Stimulated activated CD4-positive, alpha-beta T cell treated with anti-CD3 and anti-CD28 coated beads, Interleukin-1b, Interleukin-23, amount 100 ng/mL, for 1 hour (primary cell): ENCODE measurements at regions not wholly inside any gene's neighbourhood (a gene's known extent, or its start where the extent isn't known, plus 50 kb on each side); places are given as distances from the start of the nearest gene placed in this dataset.

Source experiments
- DNase-seq, 2 donors: peaks; one replicate each; pipeline ENCODE4 v3.0.0-alpha.2; 2020; ENCODE audit warnings: low read depth in 2 of 2

GRCh38 chr2:126793885-126794613 is 104.6 kb upstream of the TEX51 start:
- no peak for DNase-seq

- no peak for DNase-seq
Measured at GRCh38 chr2:126795656-126796055, 103.0 kb upstream of the TEX51 start.

GRCh38 chr2:126796931-126797621 is 101.6 kb upstream of the TEX51 start:
- DNase-seq, result no peak

DNA sequence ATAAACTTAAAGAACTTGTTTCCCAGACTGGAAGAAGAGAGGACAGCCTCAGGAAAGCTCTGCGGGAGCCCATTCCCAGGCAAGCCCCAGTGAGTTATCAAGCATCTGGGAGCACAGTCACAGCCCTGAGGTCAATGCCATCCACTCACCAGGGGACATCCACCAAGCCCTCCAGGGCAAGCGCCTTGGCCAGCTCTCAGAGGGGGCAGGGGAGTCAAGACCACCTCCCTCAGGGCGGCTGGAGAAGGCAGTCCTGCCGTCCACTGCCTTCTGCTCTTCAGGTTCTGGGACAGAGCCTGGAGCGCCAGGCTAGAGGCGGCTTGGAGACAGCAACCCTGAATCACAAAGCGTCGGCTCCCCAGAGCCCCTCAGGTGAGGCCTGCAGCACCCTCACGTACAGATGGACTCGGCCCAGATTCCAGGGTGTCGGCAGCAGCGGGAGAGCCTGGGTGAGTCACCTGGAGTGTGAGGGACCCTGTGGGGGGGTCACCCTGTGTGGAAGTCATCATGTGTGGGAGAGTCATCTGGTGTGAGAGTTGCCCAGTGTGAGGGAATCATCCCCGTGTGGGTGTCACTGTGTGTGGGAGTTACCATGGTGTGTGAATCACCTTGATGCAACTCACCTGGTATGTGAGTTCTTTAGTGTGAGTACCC is 100.9 kb upstream of the TEX51 start:
- no peak for DNase-seq

DNA sequence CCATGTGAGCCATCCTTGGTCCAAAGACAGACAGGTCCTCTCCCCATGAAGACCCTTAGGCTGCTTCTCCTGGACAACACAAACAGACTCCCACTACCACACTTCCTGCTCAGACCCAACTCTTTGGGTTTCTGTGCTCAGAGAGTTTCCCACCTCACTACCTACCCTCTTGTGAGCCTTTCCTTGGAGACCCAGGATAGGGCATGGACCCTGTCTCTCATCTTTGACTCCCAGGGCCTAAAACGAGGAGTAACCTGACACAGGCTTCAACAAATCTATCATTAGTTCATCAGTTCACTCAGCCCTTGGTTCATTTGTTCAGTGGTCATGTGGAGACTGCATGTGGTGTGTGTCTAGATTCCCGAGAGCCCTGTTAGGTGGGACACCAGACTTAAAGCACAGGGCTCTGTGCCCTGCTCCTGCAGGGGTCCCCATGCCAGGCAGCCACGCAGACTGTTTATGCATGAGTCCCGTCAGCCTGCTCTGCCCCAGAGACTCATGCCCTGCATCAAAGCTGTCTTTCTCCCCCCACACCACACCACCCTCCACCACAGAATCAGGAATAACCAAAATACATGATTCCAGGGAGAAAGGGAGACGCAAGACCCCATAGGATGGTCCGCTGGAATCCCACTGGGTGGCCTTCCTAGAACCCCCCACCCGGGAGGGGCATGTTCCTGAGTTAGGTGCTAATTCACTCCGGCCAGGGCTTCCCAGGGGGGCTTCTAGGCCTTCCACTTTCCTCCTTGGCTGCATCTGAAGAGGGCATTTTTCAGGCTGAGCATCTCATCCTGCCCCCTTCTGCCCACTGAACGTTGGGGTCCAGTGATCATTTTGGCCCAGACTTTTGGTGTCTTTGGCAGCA is 100.2 kb upstream of the TEX51 start:
- no peak for DNase-seq

DNA sequence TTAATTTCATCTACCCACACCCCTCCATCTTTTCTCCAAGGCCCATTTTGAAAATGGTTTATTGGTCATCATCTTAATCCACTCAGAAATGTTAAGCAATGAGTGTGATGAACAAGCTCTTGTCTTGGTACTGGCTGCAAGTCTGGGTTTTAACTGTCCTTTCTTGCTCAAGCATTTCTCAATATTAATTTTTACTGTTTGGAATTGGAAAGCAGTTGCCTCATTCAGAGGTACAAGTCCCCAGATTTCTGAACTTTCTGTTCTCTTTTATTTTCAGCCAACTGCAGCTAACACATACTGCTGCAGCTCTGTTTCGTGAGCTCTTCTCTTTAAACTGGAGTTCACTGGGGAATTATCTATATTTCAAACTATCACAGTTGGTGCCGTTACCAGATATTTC is 99.4 kb upstream of the TEX51 start:
- DNase-seq, result no peak

DNA sequence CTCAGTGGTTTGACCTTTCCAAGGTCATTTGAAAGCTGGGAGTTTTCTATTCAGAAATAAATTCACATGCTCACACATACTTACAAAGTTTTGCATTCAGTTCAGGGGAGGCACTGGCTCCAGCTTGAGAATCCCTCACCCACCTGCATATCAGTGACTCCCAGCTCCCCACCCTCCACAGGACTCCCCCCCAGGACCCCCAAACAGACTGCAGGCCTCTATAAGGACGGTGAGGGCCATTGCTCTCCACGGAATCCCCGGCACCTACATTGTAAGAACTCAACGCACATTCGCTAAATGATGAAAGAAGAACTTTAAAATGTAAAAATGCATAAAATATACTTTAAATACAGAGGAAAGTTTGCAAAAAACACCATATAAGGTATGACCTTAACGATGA is 97.2 kb upstream of the TEX51 start:
- no peak for DNase-seq

DNA sequence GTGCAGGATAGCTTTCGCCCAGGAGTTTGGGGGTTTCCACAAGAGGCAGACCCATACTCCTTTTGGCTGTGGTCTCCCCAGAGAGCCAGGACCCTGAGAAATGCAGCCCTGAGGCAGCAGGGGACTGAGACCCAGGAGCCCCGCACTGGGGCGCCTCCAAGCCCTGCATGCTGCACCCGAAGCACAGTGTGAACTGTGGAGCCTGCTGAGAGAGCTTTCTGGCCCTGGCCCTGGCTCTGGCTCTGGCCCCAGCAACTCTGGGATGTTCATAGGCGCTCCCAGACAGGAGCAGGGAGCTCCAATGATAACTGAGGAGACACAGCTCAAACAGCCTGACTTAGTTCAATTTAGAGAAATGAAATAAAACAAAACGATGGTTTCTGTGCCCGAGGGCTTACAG is 96.4 kb upstream of the TEX51 start:
- no peak for DNase-seq

DNA sequence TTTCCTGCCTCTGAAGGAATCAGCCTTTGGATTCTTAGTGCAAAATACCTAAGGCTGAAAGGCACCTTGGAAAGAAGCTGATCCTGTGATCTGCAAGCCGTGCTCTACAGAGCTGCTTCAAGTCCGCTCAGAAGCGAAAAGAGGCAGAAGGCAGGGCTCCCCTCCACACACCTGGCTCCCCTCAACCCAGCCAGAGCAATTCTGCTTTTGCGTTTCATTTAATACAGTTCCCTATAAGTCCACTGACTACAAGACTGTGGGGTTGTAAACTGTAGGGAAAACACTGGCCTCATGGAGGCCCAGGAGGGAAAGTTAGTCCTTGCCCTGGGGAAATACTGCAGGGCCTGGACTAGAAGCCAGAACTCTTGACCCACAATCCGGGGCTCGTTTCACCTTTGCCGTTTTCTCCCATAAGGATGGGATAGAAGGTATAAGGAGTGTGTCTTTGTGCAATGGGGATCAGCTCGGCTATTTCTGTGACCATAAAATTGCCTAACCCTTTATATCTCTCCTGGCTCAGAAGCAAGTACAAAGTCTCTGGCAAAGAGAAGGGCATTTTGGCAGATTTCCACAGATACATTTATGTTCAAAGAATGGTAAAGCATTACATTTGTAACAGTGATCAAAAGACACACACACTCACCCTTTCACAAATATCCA is 95.8 kb upstream of the TEX51 start:
- DNase-seq, result no peak

DNA sequence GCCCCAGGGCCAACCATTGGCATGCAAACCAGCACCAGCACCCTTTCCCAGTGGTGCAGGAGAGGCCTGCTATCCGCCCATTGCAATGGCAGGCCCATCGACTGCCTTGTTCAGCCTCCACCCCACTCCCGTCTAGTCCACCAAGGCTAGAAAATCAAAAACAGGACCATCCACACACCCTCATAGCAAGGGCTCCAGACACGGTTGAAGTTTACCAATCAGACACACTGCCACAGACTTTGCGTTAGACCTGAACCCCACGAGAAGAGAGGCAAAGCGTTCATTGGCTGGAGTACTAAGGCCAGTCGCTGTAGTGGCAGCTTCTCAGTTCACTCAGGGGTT is 95.3 kb upstream of the TEX51 start:
- no peak for DNase-seq

- no peak for DNase-seq
Measured at GRCh38 chr2:126804347-126804746, 94.3 kb upstream of the TEX51 start.

DNA sequence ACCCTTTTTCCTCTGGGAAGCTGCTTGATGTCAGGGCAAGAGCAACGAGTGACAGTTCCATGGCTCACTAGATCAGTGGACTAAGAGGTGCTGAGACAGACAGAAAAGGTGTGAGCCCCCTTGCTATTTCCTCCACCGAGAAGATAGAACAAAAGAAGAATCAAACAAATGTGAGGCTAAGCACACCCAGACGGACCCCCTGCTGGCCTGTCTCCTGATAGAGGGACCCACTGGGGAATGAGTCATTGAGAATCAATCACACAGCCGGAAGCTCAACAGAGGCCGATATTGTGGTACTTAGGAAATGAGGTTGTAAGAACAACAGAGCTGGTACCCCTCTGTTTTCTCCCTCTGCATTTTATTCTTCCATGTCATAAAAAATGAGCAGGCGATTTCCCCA is 89.8 kb upstream of the TEX51 start:
- DNase-seq, result no peak

- no peak for DNase-seq
Measured at GRCh38 chr2:126809340-126809739, 89.3 kb upstream of the TEX51 start.

DNA sequence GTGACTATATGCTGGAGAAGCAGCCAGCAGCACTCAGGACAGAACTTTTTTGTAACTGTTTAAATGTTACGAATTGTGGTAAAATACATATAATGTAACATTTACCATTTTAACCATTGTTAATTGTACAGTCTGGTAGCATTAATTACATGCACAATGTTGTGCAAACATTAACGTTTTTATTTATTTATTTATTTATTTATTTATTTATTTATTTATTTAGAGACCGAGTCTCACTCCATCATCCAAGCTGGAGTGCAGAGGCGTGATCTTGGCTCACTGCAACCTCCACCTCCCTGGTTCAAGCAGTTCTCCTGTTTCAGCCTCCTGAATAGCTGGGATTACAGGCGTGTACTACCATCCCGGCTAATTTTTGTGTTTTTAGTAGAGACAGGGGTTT is 88.7 kb upstream of the TEX51 start:
- no peak for DNase-seq

- DNase-seq, result no peak
Measured at GRCh38 chr2:126811101-126811500, 87.6 kb upstream of the TEX51 start.

DNA sequence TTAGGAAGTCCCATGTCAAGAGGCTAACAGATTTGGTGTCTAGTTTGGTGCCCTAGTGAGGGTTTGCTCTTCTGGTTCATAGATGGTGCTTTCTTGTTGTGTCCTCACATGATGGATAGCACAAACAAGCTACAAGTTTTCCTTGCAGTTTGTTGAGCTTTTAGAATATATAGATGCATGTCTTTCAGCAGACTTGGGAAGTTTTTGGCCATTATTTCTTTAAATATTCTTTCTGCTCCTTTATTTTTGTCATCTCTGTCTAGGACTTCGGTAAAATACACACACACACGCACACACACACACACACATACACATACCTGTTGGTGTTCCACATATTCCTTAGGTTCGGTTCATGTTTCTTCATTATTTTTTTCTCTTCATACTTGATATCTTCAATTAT is 81.5 kb upstream of the TEX51 start:
- DNase-seq, result no peak

DNA sequence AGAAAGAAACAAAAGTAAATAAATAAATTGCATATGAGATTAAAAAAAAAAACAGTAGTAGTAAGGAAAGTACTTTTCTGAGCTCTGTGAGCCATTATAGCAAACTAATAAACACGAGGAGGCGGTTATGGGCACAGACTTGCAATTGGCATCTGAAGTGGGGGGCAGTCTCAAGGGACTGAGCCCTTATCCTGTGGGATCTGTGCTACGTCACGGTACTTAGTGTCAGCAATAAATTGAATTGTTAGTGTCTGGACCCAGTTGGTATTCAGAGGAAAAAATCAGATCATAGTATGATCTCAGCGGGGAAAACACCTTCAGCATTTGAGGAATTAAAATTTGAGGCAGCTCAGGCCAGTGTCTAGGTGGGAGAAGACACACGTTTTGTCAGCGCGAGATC is 76.6 kb upstream of the TEX51 start:
- no peak for DNase-seq

DNA sequence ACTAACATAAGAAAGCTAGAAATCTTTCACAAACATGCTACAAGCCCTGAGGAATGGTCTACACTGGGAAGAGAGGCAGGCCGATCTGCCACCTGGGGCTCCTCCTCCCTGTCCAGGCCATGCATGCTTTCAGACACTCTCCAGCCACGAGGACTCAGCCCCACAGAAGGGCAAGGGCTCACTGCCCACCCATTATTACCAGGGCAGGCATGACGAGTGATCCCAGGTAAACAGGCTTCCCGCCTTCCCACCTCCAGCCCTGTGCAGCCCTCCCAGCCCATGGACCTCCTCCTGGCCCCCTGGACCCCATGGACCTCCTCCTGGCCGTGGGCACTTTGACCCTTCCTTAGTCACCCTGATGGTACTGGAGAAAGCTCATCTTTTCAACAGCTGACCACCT is 75.8 kb upstream of the TEX51 start:
- DNase-seq, result no peak

- DNase-seq, result no peak
Measured at GRCh38 chr2:126823951-126824350, 74.7 kb upstream of the TEX51 start.

GRCh38 chr2:126824663-126825062 is 74.0 kb upstream of the TEX51 start:
- no peak for DNase-seq

- DNase-seq, result no peak
Measured at GRCh38 chr2:126825316-126825715, 73.4 kb upstream of the TEX51 start.

- no peak for DNase-seq
Measured at GRCh38 chr2:126826491-126826890, 72.2 kb upstream of the TEX51 start.
